Vagina (tissue), 2 donors: ENCODE measurements at regions not wholly inside any gene's neighbourhood (a gene's known extent, or its start where the extent isn't known, plus 50 kb on each side); places are given as distances from the start of the nearest gene placed in this dataset.

Source experiments
- POLR2A ChIP-seq, 2 donors: fragments of 450-650 bp; IDR thresholded peaks; one replicate each; pipeline ENCODE4 v1.6.1; 2017; ENCODE audit warnings: antibody characterized with exemption in 2 of 2, mild to moderate bottlenecking in 2 of 2, moderate library complexity in 2 of 2
- TF ChIP-seq, protein P1 (sequence below), 3 experiments: fragments of 450-650 bp in 2 of 3; fragments of 200-600 bp in 1 of 3; sonication (generic) in 1 of 3; IDR thresholded peaks; one replicate each; pipeline ENCODE4 v1.5.1; 2017 to 2019; ENCODE audit warnings: antibody characterized with exemption in 3 of 3, mild to moderate bottlenecking in 2 of 3, moderate library complexity in 2 of 3

DNA sequence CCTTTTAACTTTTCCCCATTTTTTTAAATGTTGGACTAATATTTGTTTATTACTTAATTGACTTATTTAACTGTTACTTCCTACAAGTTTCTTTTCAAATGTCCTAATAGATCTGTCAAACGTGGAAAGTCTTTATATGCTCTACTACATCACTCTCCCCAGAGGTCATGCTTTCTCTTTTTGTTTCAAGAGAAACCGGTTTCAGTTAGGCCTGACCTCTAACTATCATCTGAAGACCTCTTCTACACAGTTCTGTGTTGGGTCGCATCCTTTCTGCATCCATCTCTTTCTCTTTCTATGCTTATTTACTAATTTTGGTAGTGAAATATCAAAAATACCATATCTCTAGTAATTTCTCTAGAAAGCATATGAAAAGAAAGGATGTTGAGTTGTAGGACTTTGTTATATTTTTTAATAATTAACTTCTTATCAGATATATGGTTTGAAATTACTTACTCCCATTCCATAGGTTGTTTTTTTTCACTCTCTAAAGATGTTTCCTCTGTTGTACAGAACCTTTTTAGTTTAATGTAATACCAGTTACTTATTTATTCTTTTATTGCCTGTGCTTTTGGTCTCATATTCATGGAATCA is 781.2 kb upstream of the ARPP21 start:
- TF ChIP-seq POLR2A (IDR thresholded peaks at IDR 0.05): no peak
- TF ChIP-seq, protein P1, sequence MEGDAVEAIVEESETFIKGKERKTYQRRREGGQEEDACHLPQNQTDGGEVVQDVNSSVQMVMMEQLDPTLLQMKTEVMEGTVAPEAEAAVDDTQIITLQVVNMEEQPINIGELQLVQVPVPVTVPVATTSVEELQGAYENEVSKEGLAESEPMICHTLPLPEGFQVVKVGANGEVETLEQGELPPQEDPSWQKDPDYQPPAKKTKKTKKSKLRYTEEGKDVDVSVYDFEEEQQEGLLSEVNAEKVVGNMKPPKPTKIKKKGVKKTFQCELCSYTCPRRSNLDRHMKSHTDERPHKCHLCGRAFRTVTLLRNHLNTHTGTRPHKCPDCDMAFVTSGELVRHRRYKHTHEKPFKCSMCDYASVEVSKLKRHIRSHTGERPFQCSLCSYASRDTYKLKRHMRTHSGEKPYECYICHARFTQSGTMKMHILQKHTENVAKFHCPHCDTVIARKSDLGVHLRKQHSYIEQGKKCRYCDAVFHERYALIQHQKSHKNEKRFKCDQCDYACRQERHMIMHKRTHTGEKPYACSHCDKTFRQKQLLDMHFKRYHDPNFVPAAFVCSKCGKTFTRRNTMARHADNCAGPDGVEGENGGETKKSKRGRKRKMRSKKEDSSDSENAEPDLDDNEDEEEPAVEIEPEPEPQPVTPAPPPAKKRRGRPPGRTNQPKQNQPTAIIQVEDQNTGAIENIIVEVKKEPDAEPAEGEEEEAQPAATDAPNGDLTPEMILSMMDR (IDR thresholded peaks at IDR 0.05): no peak
